ENCODE measurements at regions not wholly inside any gene's neighbourhood (a gene's known extent, or its start where the extent isn't known, plus 50 kb on each side); places are given as distances from the start of the nearest gene placed in this dataset.

- H3K4me3 ChIP-seq (ENCODE audit: low read depth, low read length), result no peak overlapping the region
- TF ChIP-seq POLR2A (IDR thresholded peaks at IDR 0.05; ENCODE audit: extremely low read depth, insufficient read length), result no peak
- TF ChIP-seq MAX (IDR thresholded peaks at IDR 0.05; ENCODE audit: low read depth, low read length), result no peak
- TF ChIP-seq MYC (IDR thresholded peaks at IDR 0.05; ENCODE audit: low read depth, low read length), result no peak
- no peak for TF ChIP-seq CTCF (IDR thresholded peaks at IDR 0.05; ENCODE audit: low read depth, low read length)
- no peak for DNase-seq (ENCODE audit: low read depth)
Measured at GRCh38 chr6:143614235-143614634, 63.5 kb upstream of the PHACTR2 start.

- no peak for DNase-seq (ENCODE audit: low read depth)
- TF ChIP-seq POLR2A (IDR thresholded peaks at IDR 0.05; ENCODE audit: extremely low read depth, insufficient read length), result no peak
- no peak for TF ChIP-seq CTCF (IDR thresholded peaks at IDR 0.05; ENCODE audit: low read depth, low read length)
- TF ChIP-seq MAX (IDR thresholded peaks at IDR 0.05; ENCODE audit: low read depth, low read length), result no peak
- TF ChIP-seq MYC (IDR thresholded peaks at IDR 0.05; ENCODE audit: low read depth, low read length), result no peak
- no peak overlapping the region for H3K4me3 ChIP-seq (ENCODE audit: low read depth, low read length)
Measured at GRCh38 chr6:143613749-143614148, 64.0 kb upstream of the PHACTR2 start.

- DNase-seq (ENCODE audit: low read depth), result no peak
- TF ChIP-seq POLR2A (IDR thresholded peaks at IDR 0.05; ENCODE audit: extremely low read depth, insufficient read length) (no peak), CTCF (IDR thresholded peaks at IDR 0.05; ENCODE audit: low read depth, low read length) (no peak), MYC (IDR thresholded peaks at IDR 0.05; ENCODE audit: low read depth, low read length) (no peak), MAX (IDR thresholded peaks at IDR 0.05; ENCODE audit: low read depth, low read length) (no peak)
- H3K4me3 ChIP-seq (ENCODE audit: low read depth, low read length), result no peak overlapping the region
Measured at GRCh38 chr6:143612186-143612585, 65.6 kb upstream of the PHACTR2 start.

GRCh38 chr6:143611580-143611979 lies 66.2 kb upstream of the PHACTR2 start:
- no peak overlapping the region for H3K4me3 ChIP-seq (ENCODE audit: low read depth, low read length)
- no peak for DNase-seq (ENCODE audit: low read depth)
- TF ChIP-seq MAX (IDR thresholded peaks at IDR 0.05; ENCODE audit: low read depth, low read length) (no peak), CTCF (IDR thresholded peaks at IDR 0.05; ENCODE audit: low read depth, low read length) (no peak), POLR2A (IDR thresholded peaks at IDR 0.05; ENCODE audit: extremely low read depth, insufficient read length) (no peak), MYC (IDR thresholded peaks at IDR 0.05; ENCODE audit: low read depth, low read length) (no peak)

- no peak for DNase-seq (ENCODE audit: low read depth)
- no peak overlapping the region for H3K4me3 ChIP-seq (ENCODE audit: low read depth, low read length)
- TF ChIP-seq CTCF (IDR thresholded peaks at IDR 0.05; ENCODE audit: low read depth, low read length) (no peak), MAX (IDR thresholded peaks at IDR 0.05; ENCODE audit: low read depth, low read length) (no peak), MYC (IDR thresholded peaks at IDR 0.05; ENCODE audit: low read depth, low read length) (no peak), POLR2A (IDR thresholded peaks at IDR 0.05; ENCODE audit: extremely low read depth, insufficient read length) (no peak)
Measured at GRCh38 chr6:143609972-143610371, 67.8 kb upstream of the PHACTR2 start.

GRCh38 chr6:143609501-143609900 lies 68.3 kb upstream of the PHACTR2 start:
- no peak overlapping the region for H3K4me3 ChIP-seq (ENCODE audit: low read depth, low read length)
- no peak for DNase-seq (ENCODE audit: low read depth)
- no peak for TF ChIP-seq CTCF (IDR thresholded peaks at IDR 0.05; ENCODE audit: low read depth, low read length)
- TF ChIP-seq MAX (IDR thresholded peaks at IDR 0.05; ENCODE audit: low read depth, low read length), result no peak
- TF ChIP-seq MYC (IDR thresholded peaks at IDR 0.05; ENCODE audit: low read depth, low read length), result no peak
- TF ChIP-seq POLR2A (IDR thresholded peaks at IDR 0.05; ENCODE audit: extremely low read depth, insufficient read length), result no peak
